HG03442 (cell line): ENCODE measurements at regions not wholly inside any gene's neighbourhood (a gene's known extent, or its start where the extent isn't known, plus 50 kb on each side); places are given as distances from the start of the nearest gene placed in this dataset.
A peak's percentile ranks its signal among the peaks of the same experiment; 100 is the strongest.
"Not testable (repeated sequence)": the region's sequence is repeated elsewhere in the genome, so short reads cannot be mapped to it uniquely, and the experiment has no call there.

Source experiments
- ATAC-seq: cut with Tn5 transposase; IDR thresholded peaks from one replicate; pipeline ENCODE4 v1.9.1; 2021; ENCODE audit warnings: mild to moderate bottlenecking, moderate library complexity; ENCODE audit not compliant: unreplicated experiment

DNA sequence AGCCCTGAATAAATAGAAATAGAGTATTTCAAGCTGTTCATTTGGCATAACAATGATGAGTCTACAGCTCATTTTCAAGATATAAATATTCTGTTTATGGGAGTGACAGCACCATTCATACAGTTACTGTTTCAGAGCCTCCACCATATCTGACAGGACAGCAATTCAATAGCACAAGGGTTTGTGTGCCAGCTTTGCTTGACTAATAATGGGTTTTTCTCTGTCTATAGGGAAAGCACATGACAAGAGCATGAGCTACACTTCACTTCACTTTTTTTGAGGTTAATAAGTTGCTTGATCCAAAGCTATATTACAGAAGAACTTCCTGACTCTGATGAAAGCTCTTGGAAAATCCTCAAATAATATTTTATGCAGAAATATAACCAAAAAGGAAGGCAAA, 297.1 kb downstream of the RPIA start:
- not testable (repeated sequence) for ATAC-seq

DNA sequence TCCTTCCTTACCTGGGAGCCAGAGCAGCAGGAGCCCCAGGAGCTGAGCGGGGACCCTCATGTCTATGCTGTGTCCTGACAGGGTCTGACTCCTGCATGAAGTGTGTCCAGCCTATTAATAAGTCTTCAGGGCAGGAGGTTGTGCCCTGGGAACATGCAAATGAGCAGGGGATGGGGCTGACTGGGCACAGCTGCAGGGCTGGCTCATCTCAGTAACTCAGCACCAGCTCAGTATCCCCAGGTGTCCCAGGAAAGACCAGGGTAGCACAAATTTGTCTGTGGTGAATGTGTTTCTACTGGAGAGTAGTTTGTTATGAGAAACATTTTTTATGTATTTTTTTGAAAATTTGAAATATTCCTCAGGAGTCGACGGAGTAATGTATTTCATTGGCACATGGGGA, 301.3 kb downstream of the RPIA start:
- ATAC-seq, result not testable (repeated sequence)

DNA sequence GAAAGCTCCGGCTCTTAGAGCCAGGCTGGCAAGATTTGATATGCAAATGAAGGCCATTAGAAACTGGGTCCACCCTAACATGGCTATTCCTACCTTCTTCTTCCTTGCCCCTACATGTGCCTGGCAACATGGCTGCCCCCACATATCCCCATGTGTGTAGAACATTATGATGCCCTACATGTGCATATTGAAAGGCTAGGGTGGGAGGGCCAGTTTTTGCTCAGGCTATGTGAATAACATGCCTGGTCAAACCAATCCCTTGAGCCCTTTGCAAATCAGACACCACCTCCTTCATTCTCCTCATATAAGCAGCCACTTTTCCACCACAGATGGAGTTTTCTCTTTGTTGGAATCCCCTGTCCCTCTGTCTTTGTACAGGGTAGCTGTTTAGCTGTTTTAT, 303.4 kb downstream of the RPIA start:
- not testable (repeated sequence) for ATAC-seq

DNA sequence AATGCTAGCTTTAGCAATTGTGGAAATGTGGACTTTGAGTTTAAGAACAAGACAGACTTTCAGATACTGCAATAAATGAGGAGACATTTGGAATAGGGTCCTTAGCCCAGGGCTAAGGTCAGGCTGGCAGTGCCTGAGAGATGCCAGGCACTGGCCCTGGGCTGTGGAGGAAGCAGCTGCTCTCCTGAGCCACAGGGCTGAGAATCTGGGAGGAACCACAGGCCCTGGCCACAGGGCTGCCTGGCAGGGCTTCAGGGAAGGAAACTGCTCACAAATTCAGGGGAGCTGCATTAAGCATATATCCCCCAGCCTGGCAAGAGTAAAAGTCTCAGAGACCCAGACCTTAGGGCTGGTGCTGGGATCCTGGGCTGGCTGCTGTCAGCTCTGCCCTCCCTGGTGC, 305.1 kb downstream of the RPIA start:
- ATAC-seq, result not testable (repeated sequence)

DNA sequence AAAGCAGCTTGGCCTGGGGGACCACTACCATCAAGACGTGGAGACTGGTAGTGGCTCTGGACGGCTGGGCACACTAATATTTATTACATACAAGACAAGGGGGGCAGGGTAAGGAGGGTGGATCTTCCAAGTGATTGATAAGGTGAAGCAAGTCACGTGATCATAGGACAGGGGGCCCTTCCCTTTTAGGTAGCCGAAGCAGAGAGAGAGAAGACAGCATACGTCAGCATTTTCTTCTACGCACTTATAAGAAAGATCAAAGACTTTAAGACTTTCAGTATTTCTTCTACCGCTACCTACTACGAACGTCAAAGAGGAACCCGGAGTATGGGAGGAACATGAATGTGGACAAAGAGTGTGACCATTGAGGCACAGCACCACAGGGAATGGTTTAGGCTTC, 307.9 kb downstream of the RPIA start:
- ATAC-seq, result no peak

DNA sequence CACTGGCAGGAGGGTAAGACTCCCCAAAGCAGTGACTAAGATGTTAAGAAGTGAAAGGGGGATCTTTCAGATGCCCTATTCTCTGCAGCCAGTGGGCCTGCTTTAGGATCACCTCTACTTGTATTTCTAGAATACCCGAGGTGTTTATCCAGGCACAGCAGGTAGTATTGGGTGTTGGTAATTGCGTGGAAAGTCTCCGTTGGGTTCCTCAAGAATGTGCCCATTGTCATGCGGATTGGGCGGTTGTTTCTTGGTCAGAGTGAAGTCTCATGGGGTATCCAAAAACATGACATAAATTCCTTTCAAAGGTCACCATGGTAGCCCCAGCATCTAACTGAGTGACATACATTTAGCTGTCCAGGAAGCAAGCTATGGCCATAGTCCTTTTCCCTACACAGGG, 308.8 kb downstream of the RPIA start:
- no peak for ATAC-seq

DNA sequence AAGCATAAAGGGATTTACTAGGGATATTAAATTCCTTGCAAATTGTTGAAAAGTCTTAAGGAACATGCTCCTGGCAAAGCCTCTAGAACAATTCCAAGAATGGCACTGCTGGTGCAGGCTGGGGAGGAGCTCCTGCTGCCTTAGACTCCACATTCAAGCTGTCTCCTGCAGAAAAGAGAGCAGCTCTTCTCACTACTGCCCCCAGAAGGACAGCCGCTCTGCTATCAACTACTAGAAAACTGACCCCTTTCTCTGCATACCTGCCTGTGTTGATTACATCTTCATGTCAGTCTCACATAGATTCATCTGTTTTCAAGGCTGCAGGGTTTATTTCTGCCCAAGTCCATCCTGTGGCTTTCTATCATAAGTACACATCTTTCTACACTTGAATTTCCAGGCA, 312.8 kb downstream of the RPIA start:
- not testable (repeated sequence) for ATAC-seq

DNA sequence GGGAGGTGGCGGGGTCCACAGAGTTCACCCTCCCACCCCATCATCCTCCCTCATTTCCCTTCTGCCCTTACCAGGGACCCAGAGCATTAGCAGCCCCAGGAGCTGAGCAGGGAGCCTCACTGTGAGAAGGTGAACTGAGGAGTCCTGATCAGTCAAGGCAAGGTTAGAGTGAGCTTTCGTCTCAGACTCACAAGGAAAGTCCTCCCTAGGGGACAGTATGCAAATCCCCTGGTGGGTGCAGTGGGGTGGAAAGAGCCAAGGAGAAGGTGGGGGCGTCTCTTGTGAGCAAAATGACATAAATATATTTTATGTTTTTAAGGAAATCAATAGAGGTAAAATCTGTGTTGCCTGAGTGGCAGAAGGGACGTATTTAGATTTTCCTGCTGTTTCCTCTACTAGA, 329.1 kb downstream of the RPIA start:
- ATAC-seq, result not testable (repeated sequence)

DNA sequence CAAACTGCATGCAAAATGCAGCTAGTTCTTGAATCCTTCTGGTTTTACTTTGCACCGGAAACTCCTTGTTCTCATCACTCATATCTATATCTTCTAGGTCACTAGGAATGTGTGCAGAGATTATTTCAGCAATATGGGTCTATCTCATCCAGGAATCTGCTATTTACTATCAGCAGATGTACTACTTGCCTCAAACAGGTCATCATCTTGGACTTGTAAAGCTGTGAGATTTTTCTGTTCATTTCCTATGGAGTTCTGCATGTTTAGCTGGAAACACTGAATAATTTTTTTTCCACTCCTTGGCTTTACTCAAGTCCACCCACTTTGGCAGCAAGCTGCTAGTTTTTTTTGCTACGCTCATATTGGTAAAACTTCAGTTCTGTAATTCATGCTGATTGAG, 334.8 kb downstream of the RPIA start:
- not testable (repeated sequence) for ATAC-seq

DNA sequence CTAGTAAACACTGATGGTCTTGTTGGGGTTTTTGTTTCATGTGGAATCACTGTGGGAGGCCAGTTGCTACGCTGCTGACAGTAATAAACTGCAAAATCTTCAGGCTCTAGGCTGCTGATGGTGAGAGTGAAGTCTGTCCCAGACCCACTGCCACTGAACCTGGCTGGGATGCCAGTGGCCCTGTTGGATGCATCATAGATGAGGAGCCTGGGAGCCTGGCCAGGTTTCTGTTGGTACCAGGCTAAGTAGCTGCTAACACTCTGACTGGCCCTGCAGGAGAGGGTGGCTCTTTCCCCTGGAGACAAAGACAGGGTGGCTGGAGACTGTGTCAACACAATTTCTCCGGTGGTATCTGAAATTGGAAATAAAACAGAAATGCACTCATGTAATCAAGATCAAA, 335.6 kb downstream of the RPIA start:
- ATAC-seq, result not testable (repeated sequence)

DNA sequence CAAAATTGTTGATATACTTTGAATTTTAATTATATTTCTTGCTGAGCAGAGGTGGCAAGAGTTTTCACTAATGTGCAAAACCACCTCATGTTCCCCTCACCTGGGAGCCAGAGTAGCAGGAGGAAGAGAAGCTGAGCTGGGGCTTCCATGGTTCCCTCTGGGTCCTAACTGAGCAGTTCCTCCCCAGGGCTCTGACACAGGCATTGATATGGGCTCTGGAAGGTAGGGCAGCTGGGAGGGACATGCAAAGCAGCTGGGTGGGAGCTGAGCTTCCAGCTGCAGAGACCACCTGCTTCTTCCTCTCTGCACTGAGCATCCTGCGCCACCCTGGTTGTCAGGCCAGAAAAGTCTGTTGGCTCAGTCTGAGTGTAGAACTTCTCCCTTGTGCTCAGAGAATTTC, 336.1 kb downstream of the RPIA start:
- not testable (repeated sequence) for ATAC-seq

DNA sequence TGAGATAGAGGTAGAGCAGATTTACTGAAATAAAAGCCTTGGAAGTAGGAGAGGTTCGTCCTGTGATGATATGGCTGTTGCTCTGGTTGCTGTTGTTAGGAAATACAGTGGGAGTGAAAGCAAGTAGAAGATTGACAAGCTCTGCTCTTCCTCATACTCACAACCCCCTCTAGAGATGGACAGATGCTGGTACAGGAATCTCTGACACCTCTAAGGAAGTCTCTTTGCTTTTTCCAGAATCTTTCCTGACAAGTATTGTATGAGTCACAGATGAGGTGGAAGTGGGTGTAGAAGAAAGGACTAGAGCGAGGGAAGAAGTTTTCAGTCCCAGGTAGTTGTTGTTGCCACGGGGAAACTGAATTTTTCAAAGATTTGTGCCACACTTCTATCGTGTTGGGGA, 337.8 kb downstream of the RPIA start:
- ATAC-seq, result not testable (repeated sequence)

DNA sequence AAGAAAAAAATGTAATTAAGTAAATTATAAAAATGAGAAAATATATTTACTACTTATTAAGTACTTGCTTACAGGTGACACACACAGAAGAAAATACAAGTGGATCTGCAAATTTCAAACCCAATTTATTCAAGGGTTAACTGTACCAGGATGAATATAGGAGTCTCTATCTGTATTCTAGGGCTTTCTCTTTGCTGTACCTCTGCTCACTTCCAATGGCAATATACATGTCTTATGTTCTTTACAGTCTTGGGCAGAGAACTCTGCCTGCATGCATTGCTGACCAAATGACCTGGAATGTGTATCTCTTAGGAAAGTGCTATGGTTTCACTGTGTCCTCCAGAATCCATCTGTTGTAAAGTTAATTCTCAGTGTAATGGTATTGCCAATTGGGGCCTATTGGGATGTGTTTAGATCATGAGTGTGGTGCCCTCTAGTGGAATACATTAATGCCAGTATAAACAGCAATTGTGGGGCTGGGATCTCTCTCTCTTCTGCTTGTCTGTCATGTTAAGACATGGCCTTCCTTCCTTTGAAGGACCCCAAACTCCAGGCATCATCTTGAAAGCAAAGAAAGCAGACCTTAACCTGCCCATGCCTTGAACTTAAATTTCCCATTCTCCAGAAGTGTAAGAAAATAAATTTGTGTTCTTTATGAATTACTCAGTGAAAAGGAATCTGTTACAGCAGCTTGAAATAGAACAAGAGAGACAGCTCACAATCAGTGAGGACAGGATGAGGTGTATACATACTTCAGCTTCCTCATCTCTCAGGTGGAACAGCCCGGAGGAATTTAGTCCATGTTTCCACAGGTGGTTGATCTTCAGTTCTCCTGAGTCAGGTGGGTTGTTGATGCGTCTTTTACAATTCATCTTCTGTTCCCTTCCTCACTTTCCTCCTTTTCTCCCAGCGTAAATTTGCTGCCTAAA, 356.9 kb downstream of the RPIA start:
- ATAC-seq, result peak; percentile 95

DNA sequence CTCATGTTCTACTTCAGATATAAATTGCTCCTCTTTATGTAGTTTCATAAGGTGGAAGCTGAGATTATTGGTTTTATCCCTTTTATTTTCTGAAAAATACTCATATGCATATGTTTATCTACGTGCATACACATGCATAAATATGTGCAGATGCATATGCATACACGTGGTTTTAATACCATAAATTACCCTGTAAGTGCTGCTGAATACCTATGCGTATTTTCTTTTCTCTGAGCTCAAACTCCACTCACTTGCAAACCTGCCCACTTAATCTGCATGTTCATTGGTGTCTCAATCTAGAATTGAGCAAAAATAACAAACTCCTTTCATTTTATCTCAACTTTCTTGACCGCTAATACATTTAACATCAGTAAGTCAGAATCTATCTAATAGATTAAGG, 367.1 kb downstream of the RPIA start:
- ATAC-seq, result not testable (repeated sequence)

DNA sequence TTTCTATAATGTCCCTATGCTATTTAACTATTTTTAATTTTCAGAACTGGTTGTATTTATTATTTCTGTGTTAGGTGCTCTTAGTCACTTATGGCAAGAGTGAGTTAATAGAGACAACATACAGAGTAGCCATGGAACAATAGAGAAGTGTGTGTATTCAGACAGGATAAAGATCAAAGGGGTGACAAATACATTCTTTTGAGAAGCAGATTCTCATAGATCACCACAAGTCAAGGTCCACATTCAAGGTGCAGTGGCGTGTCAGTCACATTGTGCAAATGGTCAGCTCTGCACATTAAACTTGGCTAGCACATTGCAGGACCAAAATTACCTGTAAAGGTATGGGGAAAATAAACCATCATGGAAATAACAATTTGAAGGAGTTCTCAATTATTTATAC, 369.7 kb downstream of the RPIA start:
- not testable (repeated sequence) for ATAC-seq

DNA sequence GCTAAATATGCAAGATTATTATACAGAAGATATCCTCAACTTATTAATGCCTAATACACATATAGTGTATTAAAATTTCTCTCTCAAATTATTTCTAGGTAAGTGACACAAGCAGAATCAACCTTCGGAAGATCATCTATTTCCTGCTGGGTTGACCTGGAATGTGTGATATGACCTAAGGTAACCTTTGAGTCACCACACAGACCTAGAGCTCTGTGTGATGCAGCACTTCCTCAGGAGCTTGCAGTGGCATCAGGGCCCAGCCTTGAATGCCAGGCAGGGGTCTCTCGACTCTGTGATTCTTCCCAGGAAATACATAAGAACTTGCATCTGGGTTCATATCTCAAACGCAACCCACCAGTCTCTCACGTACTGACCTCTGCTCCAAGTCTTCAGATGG, 385.3 kb downstream of the RPIA start:
- ATAC-seq, result not testable (repeated sequence)

DNA sequence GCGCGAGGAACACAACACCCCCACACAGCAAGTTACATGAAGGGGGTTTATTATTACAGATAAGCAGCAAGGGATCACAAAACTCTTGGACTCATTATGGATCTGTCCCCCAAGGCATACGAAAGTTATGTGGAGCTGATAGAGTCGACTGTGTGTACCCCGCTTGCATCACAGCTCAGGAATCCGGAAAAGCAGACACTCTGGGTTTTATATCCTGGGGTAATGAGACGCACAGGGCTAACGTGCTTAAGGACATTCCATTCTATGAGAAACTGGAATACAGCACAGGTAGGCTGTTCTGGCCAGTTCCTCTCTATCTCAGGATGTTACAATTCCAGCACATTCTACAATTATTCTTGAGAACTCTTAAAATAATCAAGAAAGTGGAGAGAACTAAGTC, 401.4 kb downstream of the RPIA start:
- not testable (repeated sequence) for ATAC-seq

DNA sequence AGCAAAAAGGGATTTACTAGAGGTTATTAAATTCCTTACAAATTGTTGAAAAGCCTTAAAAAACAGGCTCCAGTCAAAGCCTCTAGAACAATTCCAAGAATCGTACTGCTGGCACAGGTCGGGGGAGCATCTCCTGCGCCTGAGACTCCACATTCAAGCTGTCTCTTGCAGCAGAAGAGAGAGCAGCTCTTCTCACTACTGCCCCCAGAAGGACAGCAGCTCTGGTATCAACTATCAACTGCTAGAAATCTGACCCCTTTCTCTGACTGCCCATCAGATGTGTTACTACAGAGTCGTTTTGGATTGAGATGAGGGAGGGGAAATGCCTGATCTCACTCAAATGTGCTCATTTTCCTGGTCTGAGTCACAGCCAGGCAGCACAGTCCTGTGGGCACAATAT, 403.6 kb downstream of the RPIA start:
- not testable (repeated sequence) for ATAC-seq

DNA sequence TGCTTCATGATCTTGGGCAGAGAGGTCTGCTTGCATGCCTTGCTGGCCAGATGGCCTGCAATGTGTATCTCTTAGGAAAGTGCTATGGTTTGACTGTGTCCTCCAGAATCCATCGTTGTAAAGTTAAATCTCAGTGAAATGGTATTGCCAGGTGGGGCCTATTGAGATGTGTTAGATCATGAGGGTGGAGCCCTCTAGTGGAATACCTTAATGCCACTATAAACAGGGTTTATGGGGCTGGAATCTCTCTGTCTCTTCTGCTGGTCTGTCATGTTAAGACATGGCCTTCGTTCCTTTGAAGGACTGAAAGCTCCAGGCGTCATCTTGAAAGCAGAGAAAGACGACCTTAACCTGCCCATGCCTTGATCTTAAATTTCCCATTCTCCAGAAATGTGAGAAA, 411.1 kb downstream of the RPIA start:
- not testable (repeated sequence) for ATAC-seq

DNA sequence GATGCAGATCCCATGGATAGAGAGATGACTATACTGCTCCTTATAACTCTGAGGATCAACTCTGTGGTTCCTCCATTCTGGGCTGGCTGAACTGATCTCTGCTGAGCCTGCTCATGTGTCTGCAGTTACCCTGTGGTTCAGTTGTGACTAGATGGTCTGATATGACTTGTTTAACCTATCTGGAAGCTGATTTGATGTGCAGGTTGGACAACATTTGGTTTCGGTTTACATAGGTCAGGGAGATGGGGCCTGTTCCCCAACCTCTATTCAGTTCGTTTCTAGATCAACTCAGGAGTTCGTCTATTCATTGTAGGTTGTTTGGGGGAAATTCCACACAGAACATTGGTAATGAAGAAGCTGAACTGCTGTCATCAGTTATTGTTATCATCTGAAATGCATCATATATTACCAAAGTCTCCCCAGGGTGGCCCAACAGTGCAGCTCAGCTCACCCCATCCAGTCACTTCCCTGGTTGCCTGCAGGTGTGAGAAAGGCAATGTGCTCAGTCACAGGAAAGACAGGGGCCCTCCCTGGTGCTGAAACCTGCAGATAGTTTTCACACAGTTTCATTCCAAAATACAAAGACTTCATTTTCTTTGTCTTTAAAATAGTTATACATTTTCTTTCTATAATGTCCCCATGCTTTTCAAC, 415.0 kb downstream of the RPIA start:
- not testable (repeated sequence) for ATAC-seq

DNA sequence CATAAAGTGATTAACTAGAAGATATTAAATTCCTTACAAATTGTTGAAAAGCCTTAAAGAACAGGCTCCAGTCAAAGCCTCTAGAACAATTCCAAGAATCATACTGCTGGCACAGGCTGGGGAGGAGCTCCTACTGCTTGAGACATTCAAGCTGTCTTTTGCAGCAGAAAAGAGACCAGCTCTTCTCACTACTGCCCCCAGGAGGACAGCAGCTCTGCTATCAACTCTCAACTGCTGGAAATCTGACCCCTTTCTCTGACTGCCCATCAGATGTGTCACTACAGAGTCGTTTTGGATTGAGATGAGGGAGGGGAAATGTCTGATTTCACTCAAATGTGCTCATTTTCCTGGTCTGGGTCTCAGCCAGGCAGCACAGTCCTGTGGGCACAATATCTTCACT, 421.0 kb downstream of the RPIA start:
- not testable (repeated sequence) for ATAC-seq

DNA sequence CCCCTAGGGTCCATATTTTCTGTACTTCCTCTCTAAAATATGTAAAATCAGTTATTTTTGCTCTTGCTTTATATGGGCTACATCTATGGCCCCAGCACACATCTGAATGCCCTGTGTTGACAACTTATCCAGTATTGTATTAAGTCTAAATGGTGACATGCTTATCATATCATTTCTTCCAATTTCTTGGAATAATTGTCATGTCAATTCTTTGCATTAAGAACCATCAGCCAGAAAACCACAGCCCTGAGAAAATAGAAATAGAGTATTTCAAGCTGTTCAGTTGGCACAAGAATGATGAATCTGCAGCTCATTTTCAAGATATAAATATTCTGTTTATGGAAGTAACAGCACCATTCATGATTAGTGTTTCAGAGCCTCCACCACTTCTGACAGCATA, 421.8 kb downstream of the RPIA start:
- not testable (repeated sequence) for ATAC-seq
